NCI-H524 treated with DMSO at 0.1 percent for 48 hours (cell line): ENCODE measurements at regions not wholly inside any gene's neighbourhood (a gene's known extent, or its start where the extent isn't known, plus 50 kb on each side); places are given as distances from the start of the nearest gene placed in this dataset.

ENCODE experiments used
- DNase-seq: peaks from one replicate; lab custom pipeline; 2025; lab: John Stamatoyannopoulos, UW

DNA sequence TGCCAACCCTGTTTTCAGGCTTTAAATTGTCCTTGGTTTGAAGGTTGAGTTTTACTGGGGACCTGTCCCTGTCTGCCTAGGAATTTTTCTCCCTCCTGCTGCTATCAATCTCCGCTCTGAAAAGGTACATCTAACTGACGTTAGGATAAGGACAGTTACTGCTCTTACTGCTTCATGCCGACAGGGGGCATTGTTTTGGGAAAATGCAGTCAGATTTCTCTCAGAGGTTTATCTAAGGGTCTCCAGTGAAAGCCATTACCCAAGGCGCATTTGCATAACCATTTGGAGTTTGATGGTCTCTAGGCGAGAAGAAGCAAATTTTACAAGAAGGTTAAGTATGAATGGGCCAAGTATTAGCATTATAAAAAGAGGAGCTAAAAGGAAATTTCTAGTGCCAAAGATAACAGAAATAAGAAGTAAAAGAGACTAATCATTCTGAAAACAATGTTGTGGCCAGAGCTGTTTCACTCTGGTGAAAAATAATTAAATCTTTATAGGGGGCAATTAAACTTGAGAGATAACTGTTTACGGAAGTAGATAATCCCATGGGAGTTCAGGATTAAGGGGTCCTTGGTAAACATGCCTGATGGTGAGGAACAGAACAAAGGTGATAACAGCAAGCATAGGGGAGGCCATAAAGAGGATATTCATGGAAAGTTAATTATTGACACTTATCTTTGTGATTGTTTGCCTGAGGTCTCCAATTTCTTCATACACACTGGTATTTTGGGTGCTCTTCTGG, 605.0 kb downstream of the MTRR start:
- no peak for DNase-seq

DNA sequence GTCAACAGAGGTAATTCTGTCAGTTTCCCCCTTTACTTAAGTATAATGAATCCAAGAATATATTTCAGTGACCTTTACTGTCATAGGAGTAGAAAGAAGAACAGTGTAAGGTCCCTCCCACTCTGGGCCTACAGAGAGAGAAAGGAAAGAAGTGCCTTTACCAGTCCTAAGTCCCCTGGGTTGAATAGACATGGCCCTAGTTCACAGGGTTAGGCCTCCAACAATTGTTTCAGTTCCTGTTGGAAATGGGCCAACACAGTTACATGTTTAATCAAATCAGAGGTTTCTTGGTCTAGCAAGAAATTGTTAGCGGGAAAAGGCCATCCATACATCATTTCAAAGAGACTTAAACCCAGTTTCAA, 605.6 kb downstream of the MTRR start:
- DNase-seq: no peak

DNA sequence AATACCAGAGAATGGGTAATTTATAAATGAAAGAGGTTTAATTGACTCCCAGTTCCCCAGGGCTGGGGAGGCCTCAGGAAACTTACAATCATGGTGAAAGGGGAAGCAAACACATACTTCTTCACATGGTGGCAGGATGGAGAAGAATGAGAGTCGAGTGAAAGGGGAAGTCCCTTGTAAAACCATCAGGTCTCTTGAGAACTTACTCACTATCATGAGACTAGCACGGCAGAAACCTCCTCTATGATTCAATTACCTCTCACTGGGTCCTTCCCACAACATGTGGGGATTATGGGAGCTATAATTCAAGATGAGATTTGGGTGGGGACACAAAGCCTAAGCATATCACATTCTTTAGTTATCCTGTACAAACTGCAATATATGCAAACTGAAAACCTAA, 609.4 kb downstream of the MTRR start:
- no peak for DNase-seq

DNA sequence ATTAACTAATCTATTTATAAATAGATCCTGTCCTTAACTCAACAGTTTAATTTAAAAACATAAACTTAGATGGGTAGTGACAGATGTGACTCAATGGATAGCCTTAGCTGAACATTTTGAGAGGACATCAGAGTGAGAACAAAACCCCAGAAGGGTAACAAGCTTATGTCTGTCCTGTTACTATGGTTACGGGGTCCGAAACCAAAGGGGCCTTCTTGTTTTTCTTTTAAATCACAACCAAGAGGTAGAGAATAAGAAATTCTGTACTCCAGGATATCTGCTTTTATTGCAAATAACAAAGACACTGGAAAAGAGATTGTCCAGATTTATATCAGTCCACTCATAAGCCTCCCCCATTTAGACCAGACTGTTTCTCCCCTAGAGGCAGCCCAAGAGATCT, 612.1 kb downstream of the MTRR start:
- no peak for DNase-seq

DNA sequence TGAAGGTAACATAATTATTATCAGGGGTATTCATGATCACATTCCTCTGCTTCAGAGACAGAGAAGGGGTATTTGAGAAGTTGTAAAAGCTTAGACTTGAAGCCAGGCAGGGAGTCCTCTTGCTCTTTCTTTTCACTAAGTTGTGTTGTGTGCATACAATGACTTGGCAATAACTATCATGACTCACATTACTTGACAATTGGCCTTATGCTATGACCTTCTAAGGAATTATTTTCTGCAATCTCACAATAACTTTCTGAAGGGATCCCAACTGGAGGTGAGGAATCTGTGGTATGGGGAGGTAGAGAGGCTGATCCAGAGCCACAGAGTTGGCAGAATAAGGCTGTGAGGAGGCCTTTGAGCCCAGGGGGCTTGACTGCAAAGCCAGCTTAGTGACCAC, 622.3 kb downstream of the MTRR start:
- DNase-seq: no peak

DNA sequence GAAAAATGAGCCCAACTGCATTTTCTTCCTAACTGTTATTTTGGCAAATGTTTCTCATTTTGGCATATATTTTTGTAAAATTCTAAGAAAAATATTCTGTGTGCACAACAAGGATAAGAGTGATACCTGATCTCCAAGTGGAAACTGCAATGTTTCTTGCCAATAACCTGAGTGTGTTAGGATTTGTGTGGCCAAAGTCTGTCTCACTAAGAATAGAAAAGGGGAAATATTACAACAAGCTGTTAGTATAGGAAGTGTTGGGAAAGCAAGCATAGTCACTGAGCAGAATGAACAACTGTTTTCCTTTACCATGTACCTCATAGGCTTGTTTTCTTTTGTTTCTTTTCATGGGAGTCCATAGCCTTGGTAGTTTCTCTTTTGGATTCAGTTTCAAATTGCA, 624.2 kb downstream of the MTRR start:
- DNase-seq: no peak

DNA sequence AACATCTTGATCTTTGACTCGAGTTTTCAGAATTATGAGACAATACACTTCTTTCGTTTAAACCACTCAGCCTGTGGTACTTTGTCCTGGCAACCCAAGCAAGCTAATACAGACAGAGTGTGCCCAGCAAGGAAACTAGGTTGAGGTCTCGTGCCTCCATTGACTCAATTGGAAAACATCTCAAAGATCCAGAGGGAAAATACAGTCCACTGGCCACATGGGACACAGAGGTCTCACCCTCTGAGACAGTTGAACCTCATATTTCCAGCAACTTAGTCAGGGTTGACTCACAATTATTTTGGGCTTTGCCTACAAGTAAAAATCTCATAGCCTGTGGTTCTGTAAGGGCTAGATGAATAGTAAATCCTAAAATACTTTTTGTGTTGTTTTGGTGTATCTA, 631.5 kb downstream of the MTRR start:
- DNase-seq: no peak

DNA sequence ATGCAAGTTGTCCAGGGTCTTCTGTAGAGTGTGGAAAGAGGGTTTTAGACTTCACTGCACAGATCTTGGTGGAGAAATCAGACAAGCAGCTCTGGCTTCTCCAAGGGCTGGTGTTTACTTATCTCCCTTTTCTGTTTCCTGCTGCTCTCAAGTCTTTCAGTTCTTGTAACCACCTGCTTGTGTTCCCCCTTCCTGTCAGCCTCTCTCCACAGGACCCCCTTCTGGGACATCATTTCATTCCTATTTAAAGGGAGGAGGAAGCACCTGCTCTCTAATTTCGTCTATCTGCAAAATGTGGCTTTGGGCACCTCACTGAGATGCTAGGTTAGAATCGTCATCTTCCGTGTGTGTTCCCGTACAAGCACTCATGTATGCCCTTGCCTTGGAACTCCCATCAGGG, 636.2 kb downstream of the MTRR start:
- DNase-seq: no peak

DNA sequence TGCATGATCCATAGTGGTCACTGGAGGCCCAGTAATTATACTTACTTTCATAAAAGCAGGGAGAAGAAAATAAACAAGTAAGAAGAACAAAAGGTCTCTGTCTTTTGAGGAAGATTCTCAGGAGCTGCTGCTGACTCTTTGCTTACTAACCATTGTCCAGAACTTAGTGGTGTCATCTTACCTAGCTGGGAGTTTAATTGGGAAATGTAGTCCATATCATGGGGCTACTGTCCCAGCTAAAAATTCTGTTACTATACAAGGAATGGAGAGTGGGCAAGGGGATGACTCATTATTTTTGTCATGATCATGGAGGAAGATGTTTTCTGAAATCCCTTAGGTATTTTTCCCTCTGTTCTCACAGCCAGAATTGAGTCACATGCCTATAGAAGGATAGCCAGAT, 639.3 kb downstream of the MTRR start:
- DNase-seq: no peak

DNA sequence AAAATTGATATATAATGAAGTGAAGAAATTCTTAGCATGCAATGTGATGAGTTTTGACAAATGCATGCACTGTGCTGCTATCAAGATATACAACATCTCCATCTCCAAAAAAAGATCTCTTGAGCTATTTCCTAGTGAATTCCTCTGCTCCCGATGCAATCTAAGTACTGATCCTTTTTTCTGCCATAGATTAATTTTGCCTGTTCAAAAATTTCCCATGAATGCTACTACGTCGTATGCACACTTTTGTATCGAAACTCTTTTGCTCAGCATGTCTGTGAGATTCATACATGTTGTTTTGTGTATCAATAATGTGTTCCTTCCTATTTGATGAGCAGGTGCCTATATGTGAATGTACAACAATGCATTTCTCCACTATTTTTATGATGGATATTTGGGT, 647.4 kb downstream of the MTRR start:
- DNase-seq: no peak

DNA sequence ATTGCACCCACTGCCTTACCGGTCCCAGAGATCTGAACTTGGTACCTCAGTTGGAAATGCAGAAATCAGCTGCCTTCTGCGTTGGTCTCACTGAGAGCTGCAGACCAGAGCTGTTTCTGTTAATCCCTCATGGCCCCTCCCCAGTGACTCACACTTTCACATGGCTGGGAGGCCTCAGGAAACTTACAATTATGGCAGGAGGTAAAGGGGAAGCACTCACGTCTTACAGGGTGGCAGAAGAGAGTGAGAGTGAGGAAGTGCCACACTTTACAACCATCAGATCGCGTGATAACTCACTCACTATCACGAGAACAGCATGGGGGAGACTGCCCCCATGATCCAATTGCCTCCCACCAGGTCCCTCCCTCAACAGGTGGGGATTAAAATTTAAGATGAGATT, 648.5 kb downstream of the MTRR start:
- DNase-seq: no peak

DNA sequence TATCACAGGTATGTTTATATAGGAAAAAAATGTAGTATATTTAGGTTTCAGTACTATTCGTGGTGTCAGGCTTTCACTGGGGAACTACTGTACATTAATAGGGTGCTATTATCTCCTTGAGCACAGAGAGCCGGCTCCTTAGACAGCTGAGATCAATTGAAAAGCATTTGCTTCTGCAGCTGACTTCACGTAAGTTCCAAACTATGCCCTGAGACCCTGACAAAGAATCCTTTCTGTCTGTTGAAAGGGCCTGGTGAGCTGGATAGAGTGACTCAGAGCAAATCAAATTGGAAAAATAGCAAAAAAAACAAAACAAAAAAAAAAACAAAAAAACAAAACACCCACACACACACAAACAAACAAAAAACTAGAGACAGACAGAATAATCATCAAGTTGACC, 652.0 kb downstream of the MTRR start:
- no peak for DNase-seq

DNA sequence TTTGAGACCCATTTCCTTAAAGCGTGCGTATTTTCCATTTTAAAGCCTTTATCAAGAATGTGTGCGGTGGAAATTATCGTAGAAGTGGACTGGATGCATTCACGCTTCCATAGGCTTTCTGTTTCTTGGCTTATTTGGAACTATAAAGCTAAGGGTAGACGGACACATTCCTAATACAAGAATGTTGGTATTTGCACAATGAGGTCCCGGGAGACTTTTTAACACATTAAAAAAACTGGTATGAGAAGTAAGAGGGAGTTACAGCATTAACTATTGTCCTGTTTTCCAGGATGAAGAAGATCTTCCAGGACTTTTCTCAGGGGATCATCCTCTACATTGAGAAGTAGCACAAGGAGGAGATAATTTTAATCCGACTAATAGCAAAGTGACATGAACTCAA, 653.0 kb downstream of the MTRR start:
- DNase-seq: no peak

DNA sequence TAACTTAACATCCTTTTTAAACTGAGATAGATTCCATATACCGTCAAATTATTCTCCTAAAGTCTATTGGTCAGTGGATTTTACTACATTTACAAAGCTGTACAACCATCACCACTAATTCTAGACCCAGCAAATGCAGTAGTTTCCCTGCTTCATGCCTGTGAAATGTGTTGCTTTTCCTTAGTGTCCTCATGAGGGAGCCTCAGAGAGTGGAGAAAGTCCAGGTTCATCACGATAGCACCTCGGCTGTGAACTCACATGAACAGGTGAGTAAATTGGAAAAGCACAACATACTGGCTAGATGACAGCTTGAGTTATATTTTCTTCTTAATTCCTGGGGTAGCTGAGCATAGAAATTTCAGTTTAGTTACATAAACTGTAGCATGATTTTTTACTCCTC, 653.7 kb downstream of the MTRR start:
- DNase-seq: no peak

DNA sequence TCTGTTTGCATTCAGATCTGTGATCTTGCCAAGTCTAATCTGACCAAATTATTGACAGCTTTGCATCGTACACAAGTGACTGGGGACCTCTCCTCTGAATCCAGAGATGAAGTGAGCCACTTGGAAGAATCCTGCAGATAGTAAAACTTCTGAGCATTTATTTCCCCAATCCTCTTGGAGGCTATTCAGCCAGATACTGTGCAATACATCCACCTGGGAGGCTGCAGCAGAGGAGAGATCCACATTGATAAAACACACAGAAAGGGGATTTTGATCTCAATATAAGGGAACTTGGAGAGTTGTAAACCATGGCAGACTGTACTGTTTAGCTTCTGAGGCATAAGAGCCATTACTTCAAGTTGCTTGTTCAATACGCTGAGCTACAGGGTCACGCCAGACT, 654.6 kb downstream of the MTRR start:
- no peak for DNase-seq

DNA sequence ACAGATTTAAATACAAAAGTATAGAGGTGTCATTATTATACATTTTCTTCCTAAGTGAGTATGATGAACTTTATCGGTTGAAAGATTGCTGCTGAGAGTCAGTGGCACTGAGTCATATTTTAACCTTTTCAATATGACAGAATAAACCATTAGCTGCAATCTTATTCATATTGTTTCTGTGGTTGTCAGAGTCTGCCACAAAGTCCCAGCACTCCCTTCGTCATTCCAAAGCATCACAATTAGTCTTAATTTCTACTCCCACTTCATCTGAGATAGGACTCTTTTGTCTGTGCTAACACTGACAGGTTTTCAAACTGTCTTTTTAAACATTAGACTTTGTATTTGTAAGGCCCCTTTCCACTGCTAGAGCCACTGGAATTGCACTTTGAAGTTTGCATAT, 656.9 kb downstream of the MTRR start:
- no peak for DNase-seq

DNA sequence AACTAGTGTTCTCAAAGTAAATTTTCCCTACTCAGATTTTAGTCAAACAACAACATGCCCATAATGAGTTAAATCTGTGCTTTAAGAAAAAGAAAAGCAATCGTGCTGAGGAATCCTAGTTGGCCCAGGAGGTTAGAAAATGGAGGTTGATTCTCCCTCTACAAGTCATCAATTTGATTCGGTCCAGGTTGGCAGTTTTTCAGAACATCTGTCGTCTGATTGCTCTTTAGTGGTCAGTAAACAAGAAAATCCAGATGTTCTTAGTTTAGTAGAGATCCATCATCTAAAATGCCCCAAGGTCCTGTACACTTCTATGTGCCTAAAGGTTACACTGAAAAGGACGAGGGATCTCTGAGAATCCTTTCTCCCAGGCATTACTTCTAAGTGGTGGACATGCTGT, 659.2 kb downstream of the MTRR start:
- no peak for DNase-seq

DNA sequence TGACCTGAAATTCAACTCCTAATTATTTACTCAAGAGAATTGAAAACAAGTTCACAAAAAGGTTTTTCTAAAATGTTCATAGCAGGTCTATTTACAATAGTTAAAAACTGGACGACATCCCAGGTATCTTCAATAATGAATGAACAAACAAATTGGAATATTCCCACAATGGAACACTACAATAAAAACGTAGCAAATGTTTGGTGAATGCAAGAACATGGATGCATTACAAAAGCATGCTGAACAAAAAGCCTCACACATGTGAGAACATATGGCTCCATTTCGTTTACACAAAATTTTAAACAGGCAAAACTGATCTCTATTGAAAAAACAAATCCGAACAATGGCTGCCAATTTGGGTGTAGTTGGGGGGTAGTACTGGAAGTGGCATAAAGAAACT, 669.9 kb downstream of the MTRR start:
- DNase-seq: no peak

DNA sequence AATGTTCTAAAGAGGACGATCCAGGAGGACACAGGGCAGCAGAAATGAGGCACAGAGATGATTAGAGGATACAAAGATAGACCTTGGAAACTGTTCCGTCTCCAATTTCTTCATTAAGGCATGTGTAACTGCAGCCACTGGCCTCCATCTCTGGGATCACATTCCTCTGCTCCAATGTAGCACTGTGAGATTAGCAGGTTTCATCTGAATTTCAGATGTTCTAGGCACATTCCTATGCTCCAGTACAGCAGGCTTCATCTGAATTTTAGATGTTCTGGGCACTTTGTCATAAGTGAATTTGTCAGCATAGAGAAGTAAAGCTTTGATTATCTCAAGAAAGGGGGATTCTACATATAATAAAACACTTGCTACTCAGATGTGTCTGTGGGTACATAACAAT, 671.4 kb downstream of the MTRR start:
- no peak for DNase-seq

DNA sequence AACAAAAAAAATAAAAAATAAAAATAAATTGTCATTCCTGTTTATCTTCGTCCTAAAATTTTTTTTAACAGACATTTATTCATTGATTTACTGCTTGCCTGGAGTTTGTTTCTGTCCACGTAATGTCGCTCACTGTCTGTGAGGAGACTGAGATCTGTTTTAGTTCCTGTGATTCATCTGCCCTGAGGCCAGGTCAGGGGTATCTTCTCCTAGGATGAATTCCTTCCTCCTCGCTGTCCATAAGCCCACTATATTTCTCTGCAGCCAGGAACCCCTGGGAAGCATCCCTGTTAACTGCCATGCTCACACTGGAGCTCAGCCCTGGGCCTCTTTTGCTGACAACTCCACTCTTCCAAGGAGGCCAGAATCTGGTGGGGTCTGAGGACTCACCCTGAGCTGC, 682.0 kb downstream of the MTRR start:
- no peak for DNase-seq

DNA sequence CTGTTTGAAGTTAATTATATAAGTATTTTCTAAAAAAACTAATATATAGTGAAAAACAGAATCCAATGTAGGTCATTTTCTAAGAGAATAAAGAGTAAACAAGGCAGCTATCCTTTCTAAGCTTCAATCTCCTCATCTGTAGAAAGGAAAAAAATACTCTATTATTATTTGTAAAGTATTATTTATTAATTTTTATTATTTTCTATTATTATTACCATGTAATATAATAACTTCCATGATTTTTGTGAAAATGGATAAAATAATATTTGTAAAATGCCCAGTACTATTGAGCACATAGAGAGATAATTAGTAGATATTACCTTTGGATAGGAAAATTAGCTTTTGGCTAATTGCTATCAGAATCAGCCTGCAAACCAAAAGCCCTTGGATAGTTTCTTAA, 684.4 kb downstream of the MTRR start:
- no peak for DNase-seq

DNA sequence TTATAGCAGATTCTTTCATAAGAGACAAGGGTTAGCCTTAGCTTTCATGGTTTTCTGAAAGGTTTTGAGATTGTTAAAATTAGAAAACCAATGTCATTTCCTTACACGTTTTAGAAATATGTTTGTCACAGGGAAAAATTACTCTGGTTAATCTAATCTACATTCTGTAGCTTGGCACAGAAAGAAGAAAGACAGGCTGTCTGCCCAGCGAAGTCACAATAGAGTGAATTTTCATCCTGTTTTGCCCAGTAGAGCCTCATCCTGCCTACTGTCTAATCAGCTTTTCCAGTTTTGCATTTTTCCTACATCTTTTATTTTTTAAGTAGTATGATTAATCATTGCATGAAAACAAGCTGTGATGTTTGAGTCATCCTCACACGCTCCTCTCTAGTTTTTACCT, 688.8 kb downstream of the MTRR start:
- no peak for DNase-seq

DNA sequence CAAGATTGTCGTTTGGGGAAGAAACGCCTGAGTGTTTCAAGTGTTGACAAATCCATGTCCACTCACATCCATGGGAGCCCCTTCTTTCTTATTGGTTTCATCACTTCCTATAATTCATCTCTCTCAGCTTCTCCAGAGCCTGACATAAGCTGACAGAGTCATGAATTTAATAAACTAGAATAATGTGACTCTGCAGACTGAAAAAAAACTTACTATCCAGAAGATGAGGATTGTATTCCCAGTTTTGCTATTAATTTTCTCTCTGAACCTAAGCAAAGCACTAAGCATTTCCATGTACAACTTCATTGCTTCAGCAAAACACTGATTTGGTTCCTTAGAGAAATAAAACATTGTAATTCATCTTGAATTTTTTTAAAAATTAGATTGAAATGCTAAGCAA, 691.8 kb downstream of the MTRR start:
- DNase-seq: no peak

DNA sequence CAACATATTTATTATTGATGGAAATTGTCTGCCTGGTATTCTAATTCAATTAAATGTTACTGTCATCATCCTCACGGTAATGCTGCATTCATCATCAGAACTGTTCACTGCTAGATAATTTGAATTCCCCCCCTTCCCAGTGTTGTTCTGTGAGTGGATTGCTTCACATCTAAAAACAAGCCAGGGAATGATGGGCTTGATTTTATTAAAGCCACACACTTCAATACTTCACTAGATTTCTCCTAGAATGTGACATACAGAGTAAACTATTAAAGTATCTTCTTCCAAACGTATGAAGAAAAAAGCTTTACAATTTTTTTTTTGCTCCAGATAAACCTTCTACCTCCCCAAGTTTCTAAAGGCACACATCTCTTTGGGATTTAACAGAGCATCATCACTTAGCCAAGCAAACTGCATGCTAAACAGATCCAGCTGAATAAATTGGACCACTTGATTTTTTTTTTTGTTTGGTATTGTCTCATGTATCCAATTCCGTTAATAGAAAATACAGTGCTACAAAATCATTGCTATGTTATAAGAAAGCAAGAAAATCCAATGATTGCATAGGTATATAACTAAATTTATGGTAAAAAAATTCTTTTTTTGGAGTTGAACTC, 692.4 kb downstream of the MTRR start:
- no peak for DNase-seq
